Heart left ventricle (tissue), 13 donors: ENCODE measurements at regions not wholly inside any gene's neighbourhood (a gene's known extent, or its start where the extent isn't known, plus 50 kb on each side); places are given as distances from the start of the nearest gene placed in this dataset.

Experiments used
- POLR2A ChIP-seq, 2 donors: fragments of 450-650 bp; IDR thresholded peaks; one replicate each; pipeline ENCODE4 v1.6.1; 2017; ENCODE audit warnings: antibody characterized with exemption in 2 of 2, mild to moderate bottlenecking in 2 of 2, moderate library complexity in 2 of 2
- TF ChIP-seq, protein P1 (sequence below), 12 donors: fragments of 200-600 bp; sonication (generic) in 4 of 12; IDR thresholded peaks; one replicate each; pipeline versions ENCODE4 v1.5.0 to v1.8.0; 2018 to 2022; ENCODE audit warnings: antibody characterized with exemption in 12 of 12, mild to moderate bottlenecking in 5 of 12
- donor health status: ischemic (EF 13 %, LVEDD 7.1; RV severe dilation, severe dysfunction).
- donor health status: DM: no; HTN: yes; CAD: no.
- donor health status: DM: no; HTN: no; CAD: no.
- donor health status: ischemic (EF 25% LVEDD 6.9; RV normal size, moderate dysfunction).
- donor health status: ischemic (EF 25% LVEDD 5.7; RV mildly dilated, moderate dysfunction).
- donor health status: ischemic (EF 35%, LVEDD 5.7; RV mildly dilated, moderate dysfunction).
- donor health status: nonischemic (EF 11% LVEDD 7.7; RV severe dilation, severe dysfunction).
- donor health status: DM: yes; HTN: yes; CAD: no.
- donor health status: PGD.
- donor health status: ischemic (EF 29% LVEDD 5.4; RV normal size, mild dysfunction).
- donor health status: nonischemic (EF 23%, LVEDD 6.1; RV moderate dilation, normal function).

DNA sequence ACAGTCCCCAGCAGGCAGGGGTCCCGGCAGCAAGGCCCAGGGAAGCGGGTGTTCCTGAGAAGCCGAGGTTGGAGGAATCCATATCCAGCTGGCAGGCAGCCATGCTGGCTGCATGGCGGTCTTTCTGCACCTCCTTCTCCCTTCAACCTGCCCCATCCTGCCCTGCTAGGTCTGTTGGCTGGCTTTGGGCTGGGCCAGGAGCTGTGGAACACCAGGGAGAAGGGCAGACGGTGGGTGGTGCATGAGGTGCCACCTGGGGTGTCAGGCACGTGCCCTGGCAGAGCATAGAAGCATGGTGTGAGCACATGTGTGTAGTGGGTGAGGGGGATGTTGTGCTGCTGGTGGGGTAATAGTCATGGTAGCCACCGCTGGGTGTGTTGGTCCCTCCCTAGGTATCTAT, 150.1 kb downstream of the PJA1 start:
- TF ChIP-seq, protein P1, sequence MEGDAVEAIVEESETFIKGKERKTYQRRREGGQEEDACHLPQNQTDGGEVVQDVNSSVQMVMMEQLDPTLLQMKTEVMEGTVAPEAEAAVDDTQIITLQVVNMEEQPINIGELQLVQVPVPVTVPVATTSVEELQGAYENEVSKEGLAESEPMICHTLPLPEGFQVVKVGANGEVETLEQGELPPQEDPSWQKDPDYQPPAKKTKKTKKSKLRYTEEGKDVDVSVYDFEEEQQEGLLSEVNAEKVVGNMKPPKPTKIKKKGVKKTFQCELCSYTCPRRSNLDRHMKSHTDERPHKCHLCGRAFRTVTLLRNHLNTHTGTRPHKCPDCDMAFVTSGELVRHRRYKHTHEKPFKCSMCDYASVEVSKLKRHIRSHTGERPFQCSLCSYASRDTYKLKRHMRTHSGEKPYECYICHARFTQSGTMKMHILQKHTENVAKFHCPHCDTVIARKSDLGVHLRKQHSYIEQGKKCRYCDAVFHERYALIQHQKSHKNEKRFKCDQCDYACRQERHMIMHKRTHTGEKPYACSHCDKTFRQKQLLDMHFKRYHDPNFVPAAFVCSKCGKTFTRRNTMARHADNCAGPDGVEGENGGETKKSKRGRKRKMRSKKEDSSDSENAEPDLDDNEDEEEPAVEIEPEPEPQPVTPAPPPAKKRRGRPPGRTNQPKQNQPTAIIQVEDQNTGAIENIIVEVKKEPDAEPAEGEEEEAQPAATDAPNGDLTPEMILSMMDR (IDR thresholded peaks at IDR 0.05) = no peak
- TF ChIP-seq POLR2A (IDR thresholded peaks at IDR 0.05) = no peak
